HepG2 (cell line): ENCODE measurements at regions not wholly inside any gene's neighbourhood (a gene's known extent, or its start where the extent isn't known, plus 50 kb on each side); places are given as distances from the start of the nearest gene placed in this dataset.

ENCODE experiments used
- ATAC-seq: fragments of 200-7000 bp; cut with Tn5 transposase; 3 replicates; pipeline ENCODE4 v1.9.1; 2020; ENCODE audit warnings: mild to moderate bottlenecking, moderate library complexity
- BruUV-seq: library from RNA; stranded (reverse); fragments of 400-500 nt; replicated peaks from 2 replicates; lab custom pipeline; 2021; lab: Mats Ljungman, UMichigan
- CTCF ChIA-PET: fragments of 300-600 bp; formaldehyde crosslinking; extraction: SDS; loops from one replicate; lab custom pipeline; 2021; ENCODE audit warnings: low total read pairs, inconsistent platforms, low intra/inter-chr PET ratio; lab: Yijun Ruan, JAX
- POLR2A ChIA-PET: fragments of 350-600 bp; sonication (Branson Sonifier 250); formaldehyde crosslinking; loops from one replicate; lab custom pipeline; 2020; ENCODE audit warnings: antibody characterized with exemption, inconsistent platforms; lab: Yijun Ruan, JAX
- DNase-seq: peaks from one replicate; pipeline ENCODE4 v3.0.0-alpha.2; 2015; ENCODE audit warnings: low spot score
- FAIRE-seq: peaks from 3 replicates; lab custom pipeline; 2011; peaks lifted over from hg19 to GRCh38; lab: Jason Lieb, UNC
- H2AFZ ChIP-seq: one replicate; pipeline ENCODE4 v1.6.1; 2011; ENCODE audit warnings: low read length, inconsistent platforms
- H3K27ac ChIP-seq: fragments of 300-600 bp; 3 replicates; pipeline ENCODE4 v1.8.0; 2011; ENCODE audit warnings: mixed run types, mild to moderate bottlenecking, mixed read lengths, low read length, inconsistent platforms; ENCODE audit not compliant: insufficient read depth; ENCODE audit errors: extremely low read length
- H3K27me3 ChIP-seq, 2 experiments: fragments of 200-600 bp in 1 of 2; 2 replicates in 1 of 2; 3 replicates in 1 of 2; pipeline versions ENCODE4 v1.6.0 to v1.8.0; 2011; ENCODE audit warnings: low read length in 2 of 2, mild to moderate bottlenecking in 2 of 2, moderate library complexity in 2 of 2, inconsistent platforms in 1 of 2; ENCODE audit not compliant: insufficient read depth in 2 of 2, control insufficient read depth in 1 of 2
- H3K36me3 ChIP-seq, 2 experiments: fragments of 200-600 bp in 1 of 2; replicated peaks in 1 of 2; 2 replicates in 1 of 2; 3 replicates in 1 of 2; pipeline versions ENCODE4 v1.5.1 to v1.8.0; 2011; ENCODE audit warnings: low read length in 2 of 2, inconsistent platforms in 1 of 2; ENCODE audit not compliant: insufficient read depth in 2 of 2, control insufficient read depth in 1 of 2
- H3K4me1 ChIP-seq: 2 replicates; pipeline ENCODE4 v1.5.1; 2012; ENCODE audit warnings: low read length, inconsistent platforms; ENCODE audit not compliant: insufficient read depth
- H3K4me2 ChIP-seq: 2 replicates; pipeline ENCODE4 v1.6.0; 2011; ENCODE audit warnings: low read depth, low read length, inconsistent platforms
- H3K4me3 ChIP-seq, 3 experiments: fragments of 200-600 bp in 1 of 3; sonication (generic), shearing (Covaris generic) in 1 of 3; replicated peaks in 1 of 3; 2 replicates each; pipeline ENCODE4 v1.5.1; 2011 to 2016; ENCODE audit warnings: low read length in 3 of 3, inconsistent platforms in 2 of 3, low read depth in 2 of 3, mild to moderate bottlenecking in 2 of 3, control low read depth in 1 of 3, mixed read lengths in 1 of 3; ENCODE audit not compliant: insufficient read depth in 1 of 3
- H3K79me2 ChIP-seq: one replicate; pipeline ENCODE4 v1.6.1; 2011; ENCODE audit warnings: low read length, inconsistent platforms; ENCODE audit not compliant: insufficient read depth
- H3K9ac ChIP-seq: 2 replicates; pipeline ENCODE4 v1.6.0; 2011; ENCODE audit warnings: mild to moderate bottlenecking, low read depth, low read length, inconsistent platforms; ENCODE audit not compliant: insufficient read depth
- H3K9me3 ChIP-seq: 2 replicates; pipeline ENCODE4 v1.5.1; 2012; ENCODE audit warnings: mild to moderate bottlenecking, low read length
- H4K20me1 ChIP-seq: 2 replicates; pipeline ENCODE4 v1.6.0; 2011; ENCODE audit warnings: inconsistent platforms, mild to moderate bottlenecking, low read length, moderate library complexity; ENCODE audit not compliant: insufficient read depth
- MAFK ChIP-seq, 2 experiments: IDR thresholded peaks in 1 of 2; conservative IDR thresholded peaks in 1 of 2; 2 replicates each; pipeline ENCODE4 v1.6.1; 2011; ENCODE audit warnings: improper control_type of control experiment in 2 of 2, low read length in 2 of 2
- PHF8 ChIP-seq: sonication (generic); formaldehyde crosslinking; IDR thresholded peaks from 2 replicates; pipeline ENCODE4 v1.5.0; 2020; ENCODE audit warnings: missing genetic modification reagents
- TOE1 ChIP-seq: sonication (generic); formaldehyde crosslinking; IDR thresholded peaks from 2 replicates; pipeline ENCODE4 v1.4.0; 2020; ENCODE audit warnings: mild to moderate bottlenecking, missing genetic modification reagents
- ZNF101 ChIP-seq: sonication (generic); formaldehyde crosslinking; IDR thresholded peaks from 2 replicates; pipeline ENCODE4 v1.4.0; 2020; ENCODE audit warnings: mild to moderate bottlenecking, low read depth, missing genetic modification reagents, borderline replicate concordance
- ZNF251 ChIP-seq: sonication (generic); formaldehyde crosslinking; IDR thresholded peaks from 2 replicates; pipeline ENCODE4 v1.9.0; 2021; ENCODE audit warnings: mild to moderate bottlenecking, missing genetic modification reagents
- ZNF256 ChIP-seq: sonication (generic); formaldehyde crosslinking; conservative IDR thresholded peaks from 2 replicates; pipeline ENCODE4 v1.4.0; 2020; ENCODE audit warnings: missing genetic modification reagents
- ZNF354B ChIP-seq: sonication (generic); formaldehyde crosslinking; IDR thresholded peaks from 2 replicates; pipeline ENCODE4 v1.8.0; 2022; ENCODE audit warnings: mild to moderate bottlenecking, missing genetic modification reagents
- ZNF749 ChIP-seq: sonication (generic); formaldehyde crosslinking; IDR thresholded peaks from 2 replicates; pipeline ENCODE4 v1.8.0; 2022; ENCODE audit warnings: mild to moderate bottlenecking, missing genetic modification reagents, moderate library complexity, borderline replicate concordance
- WGBS: methylation state at CpG from one replicate; pipeline ENCODE4 v1.1.6; 2017; ENCODE audit warnings: low lambda C conversion rate; 5-methylcytosine and 5-hydroxymethylcytosine counted together
- in situ Hi-C: cut with HindIII; loops from 2 replicates; pipeline ENCODE4 v1.10.0; 2017; ENCODE audit warnings: low pct_unique_long_range_greater_than_20kb; ENCODE audit not compliant: extremely low pct_ligation_motif_present
- intact Hi-C: fragments of 100-400 bp; cut with micrococcal nuclease; formaldehyde crosslinking; loops from one replicate; pipeline ENCODE4 v1.10.0; 2022; ENCODE audit not compliant: unreplicated experiment
- TF ChIP-seq, protein P1 (sequence below): sonication (generic); formaldehyde crosslinking; IDR thresholded peaks from 2 replicates; pipeline ENCODE4 v1.8.1; 2023; ENCODE audit warnings: missing genetic modification reagents, inconsistent platforms, borderline replicate concordance
- TF ChIP-seq, protein P2 (sequence below): sonication (generic); formaldehyde crosslinking; IDR thresholded peaks from 2 replicates; pipeline ENCODE4 v1.5.0; 2020; ENCODE audit warnings: mild to moderate bottlenecking, missing genetic modification reagents
- TF ChIP-seq, protein P3 (sequence below): sonication (generic); formaldehyde crosslinking; IDR thresholded peaks from 2 replicates; pipeline ENCODE4 v1.4.0; 2020; ENCODE audit warnings: mild to moderate bottlenecking, missing genetic modification reagents
- TF ChIP-seq, protein P4 (sequence below): IDR thresholded peaks from 2 replicates; pipeline ENCODE4 v1.6.1; 2016; ENCODE audit warnings: low read depth, borderline replicate concordance
- TF ChIP-seq, protein P5 (sequence below): sonication (generic); IDR thresholded peaks from 2 replicates; pipeline ENCODE4 v1.6.1; 2016; ENCODE audit warnings: low read depth, borderline replicate concordance
- TF ChIP-seq, protein P6 (sequence below): sonication (generic); formaldehyde crosslinking; IDR thresholded peaks from 2 replicates; pipeline ENCODE4 v1.4.0; 2020; ENCODE audit warnings: missing genetic modification reagents

DNA sequence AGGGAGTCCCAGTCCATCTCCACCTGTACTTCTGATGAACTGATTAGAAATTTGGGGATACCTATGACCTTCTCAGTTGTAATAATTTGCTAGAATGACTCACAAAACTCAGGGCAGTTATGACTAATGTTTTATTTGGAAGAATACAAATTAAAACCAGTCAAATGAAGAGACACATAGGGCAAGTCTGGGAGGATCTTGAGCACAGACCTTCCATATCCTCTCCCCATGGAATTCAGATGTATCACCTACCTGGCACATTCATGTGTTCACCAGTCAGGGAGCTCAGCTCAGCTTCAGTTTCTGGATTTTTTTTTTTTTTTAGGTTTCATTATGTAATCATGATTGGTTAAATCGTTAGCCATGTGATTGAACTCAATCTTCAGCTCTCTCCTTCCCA is 247.7 kb downstream of the VGLL3 start:
- intact Hi-C loops (no loop called here), in situ Hi-C loops (no loop called here)
- FAIRE-seq (no peak), ATAC-seq (no peak), DNase-seq (no peak)
- H3K27me3 ChIP-seq = no peaks in the 10 kb centered on the region
- no peak overlapping the region for H3K4me2 ChIP-seq
- no peaks in the 10 kb centered on the region for H3K79me2 ChIP-seq
- no peak overlapping the region for H3K9ac ChIP-seq
- ChIA-PET CTCF (no interaction called here), POLR2A (no interaction called here)
- no peaks in the 10 kb centered on the region for H4K20me1 ChIP-seq
- no peak overlapping the region for H2AFZ ChIP-seq
- no peak overlapping the region for H3K4me3 ChIP-seq
- no peaks in the 10 kb centered on the region for H3K36me3 ChIP-seq
- BruUV-seq = no TSS peak
- no peaks in the 10 kb centered on the region for H3K9me3 ChIP-seq
- no peak overlapping the region for H3K27ac ChIP-seq
- 0% methylated on average over 1 of the region's 1 CpG for WGBS
- TF ChIP-seq ZNF749 (CRISPR knock-in tag) (no peak), TOE1 (CRISPR knock-in tag) (no peak), ZNF256 (CRISPR knock-in tag) (no peak)
- TF ChIP-seq, protein P1, sequence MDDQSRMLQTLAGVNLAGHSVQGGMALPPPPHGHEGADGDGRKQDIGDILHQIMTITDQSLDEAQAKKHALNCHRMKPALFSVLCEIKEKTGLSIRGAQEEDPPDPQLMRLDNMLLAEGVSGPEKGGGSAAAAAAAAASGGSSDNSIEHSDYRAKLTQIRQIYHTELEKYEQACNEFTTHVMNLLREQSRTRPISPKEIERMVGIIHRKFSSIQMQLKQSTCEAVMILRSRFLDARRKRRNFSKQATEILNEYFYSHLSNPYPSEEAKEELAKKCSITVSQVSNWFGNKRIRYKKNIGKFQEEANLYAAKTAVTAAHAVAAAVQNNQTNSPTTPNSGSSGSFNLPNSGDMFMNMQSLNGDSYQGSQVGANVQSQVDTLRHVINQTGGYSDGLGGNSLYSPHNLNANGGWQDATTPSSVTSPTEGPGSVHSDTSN = no peak
- H3K4me1 ChIP-seq = no peaks in the 10 kb centered on the region

DNA sequence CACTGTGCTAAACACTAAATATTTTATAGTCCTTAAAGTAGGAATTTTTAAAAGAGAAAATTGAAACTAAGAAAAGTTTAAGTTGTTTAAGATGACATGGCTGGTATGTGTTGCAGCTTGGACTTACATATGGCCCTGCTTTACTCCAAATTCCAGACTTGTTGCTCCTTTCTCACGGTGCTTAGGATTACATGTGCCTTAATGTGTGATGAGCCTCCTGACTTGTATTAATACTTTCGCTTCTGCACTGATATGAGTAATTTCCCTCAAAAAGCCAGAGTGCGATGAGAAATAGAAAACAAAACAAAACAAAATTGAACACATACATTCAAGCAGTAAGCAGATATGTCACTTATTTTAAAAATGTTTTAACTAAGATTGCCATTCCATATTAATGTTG is 250.2 kb downstream of the VGLL3 start:
- Histone ChIP-seq H3K4me2 (no peak overlapping the region), H3K27me3 (no peaks in the 10 kb centered on the region), H3K4me3 (no peak overlapping the region), H4K20me1 (no peaks in the 10 kb centered on the region), H2AFZ (no peak overlapping the region), H3K27ac (no peak overlapping the region), H3K79me2 (no peaks in the 10 kb centered on the region), H3K36me3 (no peaks in the 10 kb centered on the region), H3K9ac (no peak overlapping the region), H3K4me1 (no peaks in the 10 kb centered on the region), H3K9me3 (no peaks in the 10 kb centered on the region)
- ChIA-PET POLR2A (no interaction called here), CTCF (no interaction called here)
- no TSS peak for BruUV-seq
- DNase-seq (no peak), ATAC-seq (no peak), FAIRE-seq (no peak)
- in situ Hi-C loops = no loop called here
- TF ChIP-seq, protein P2, sequence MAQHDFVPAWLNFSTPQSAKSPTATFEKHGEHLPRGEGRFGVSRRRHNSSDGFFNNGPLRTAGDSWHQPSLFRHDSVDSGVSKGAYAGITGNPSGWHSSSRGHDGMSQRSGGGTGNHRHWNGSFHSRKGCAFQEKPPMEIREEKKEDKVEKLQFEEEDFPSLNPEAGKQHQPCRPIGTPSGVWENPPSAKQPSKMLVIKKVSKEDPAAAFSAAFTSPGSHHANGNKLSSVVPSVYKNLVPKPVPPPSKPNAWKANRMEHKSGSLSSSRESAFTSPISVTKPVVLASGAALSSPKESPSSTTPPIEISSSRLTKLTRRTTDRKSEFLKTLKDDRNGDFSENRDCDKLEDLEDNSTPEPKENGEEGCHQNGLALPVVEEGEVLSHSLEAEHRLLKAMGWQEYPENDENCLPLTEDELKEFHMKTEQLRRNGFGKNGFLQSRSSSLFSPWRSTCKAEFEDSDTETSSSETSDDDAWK (CRISPR knock-in tag) = no peak
- TF ChIP-seq ZNF251 (no peak), ZNF101 (CRISPR knock-in tag) (no peak), ZNF354B (CRISPR knock-in tag) (no peak), PHF8 (no peak), MAFK (conservative IDR thresholded peaks at IDR 0.05 in 1 of 2, IDR thresholded peaks at IDR 0.05 in 1 of 2; ENCODE audit: low read length in 2 of 2) (no peak)
- TF ChIP-seq, protein P3, sequence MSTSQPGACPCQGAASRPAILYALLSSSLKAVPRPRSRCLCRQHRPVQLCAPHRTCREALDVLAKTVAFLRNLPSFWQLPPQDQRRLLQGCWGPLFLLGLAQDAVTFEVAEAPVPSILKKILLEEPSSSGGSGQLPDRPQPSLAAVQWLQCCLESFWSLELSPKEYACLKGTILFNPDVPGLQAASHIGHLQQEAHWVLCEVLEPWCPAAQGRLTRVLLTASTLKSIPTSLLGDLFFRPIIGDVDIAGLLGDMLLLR (CRISPR knock-in tag) = no peak
- TF ChIP-seq, protein P4, sequence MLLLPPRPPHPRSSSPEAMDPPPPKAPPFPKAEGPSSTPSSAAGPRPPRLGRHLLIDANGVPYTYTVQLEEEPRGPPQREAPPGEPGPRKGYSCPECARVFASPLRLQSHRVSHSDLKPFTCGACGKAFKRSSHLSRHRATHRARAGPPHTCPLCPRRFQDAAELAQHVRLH (CRISPR knock-in tag) = no peak
- TF ChIP-seq, protein P5, sequence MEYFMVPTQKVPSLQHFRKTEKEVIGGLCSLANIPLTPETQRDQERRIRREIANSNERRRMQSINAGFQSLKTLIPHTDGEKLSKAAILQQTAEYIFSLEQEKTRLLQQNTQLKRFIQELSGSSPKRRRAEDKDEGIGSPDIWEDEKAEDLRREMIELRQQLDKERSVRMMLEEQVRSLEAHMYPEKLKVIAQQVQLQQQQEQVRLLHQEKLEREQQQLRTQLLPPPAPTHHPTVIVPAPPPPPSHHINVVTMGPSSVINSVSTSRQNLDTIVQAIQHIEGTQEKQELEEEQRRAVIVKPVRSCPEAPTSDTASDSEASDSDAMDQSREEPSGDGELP = no peak
- TF ChIP-seq, protein P6, sequence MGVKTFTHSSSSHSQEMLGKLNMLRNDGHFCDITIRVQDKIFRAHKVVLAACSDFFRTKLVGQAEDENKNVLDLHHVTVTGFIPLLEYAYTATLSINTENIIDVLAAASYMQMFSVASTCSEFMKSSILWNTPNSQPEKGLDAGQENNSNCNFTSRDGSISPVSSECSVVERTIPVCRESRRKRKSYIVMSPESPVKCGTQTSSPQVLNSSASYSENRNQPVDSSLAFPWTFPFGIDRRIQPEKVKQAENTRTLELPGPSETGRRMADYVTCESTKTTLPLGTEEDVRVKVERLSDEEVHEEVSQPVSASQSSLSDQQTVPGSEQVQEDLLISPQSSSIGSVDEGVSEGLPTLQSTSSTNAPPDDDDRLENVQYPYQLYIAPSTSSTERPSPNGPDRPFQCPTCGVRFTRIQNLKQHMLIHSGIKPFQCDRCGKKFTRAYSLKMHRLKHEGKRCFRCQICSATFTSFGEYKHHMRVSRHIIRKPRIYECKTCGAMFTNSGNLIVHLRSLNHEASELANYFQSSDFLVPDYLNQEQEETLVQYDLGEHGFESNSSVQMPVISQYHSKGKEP (CRISPR knock-in tag) = no peak
- 0% methylated on average over 3 of the region's 3 CpGs for WGBS
- intact Hi-C loops = no loop called here
